Keratinocyte (primary cell): ENCODE measurements at regions not wholly inside any gene's neighbourhood (a gene's known extent, or its start where the extent isn't known, plus 50 kb on each side); places are given as distances from the start of the nearest gene placed in this dataset.

Experiments used
- DNase-seq: peaks from one replicate; pipeline ENCODE4 v3.0.0-alpha.2; 2011; ENCODE audit warnings: low read depth, missing footprints, low spot score
- FAIRE-seq: peaks from 2 replicates; lab custom pipeline; 2011; peaks lifted over from hg19 to GRCh38; lab: Jason Lieb, UNC
- H2AFZ ChIP-seq: 2 replicates; pipeline ENCODE4 v1.6.0; 2012; ENCODE audit warnings: low read length, control low read depth, inconsistent platforms; ENCODE audit not compliant: control insufficient read depth
- H3K27ac ChIP-seq: 2 replicates; pipeline ENCODE4 v1.5.1; 2011; ENCODE audit warnings: low read length; ENCODE audit not compliant: control insufficient read depth, insufficient read depth
- H3K27me3 ChIP-seq: 3 replicates; pipeline ENCODE4 v1.6.0; 2011; ENCODE audit warnings: low read length; ENCODE audit not compliant: control insufficient read depth, insufficient read depth; ENCODE audit errors: extremely low read depth
- H3K36me3 ChIP-seq, 2 experiments: 2 replicates in 1 of 2; 3 replicates in 1 of 2; pipeline ENCODE4 v1.5.1; 2011; ENCODE audit warnings: low read length in 2 of 2, mild to moderate bottlenecking in 1 of 2; ENCODE audit not compliant: control insufficient read depth in 2 of 2, insufficient read depth in 2 of 2; ENCODE audit errors: extremely low read depth in 1 of 2
- H3K4me1 ChIP-seq: 3 replicates; pipeline ENCODE4 v1.5.1; 2011; ENCODE audit warnings: low read length; ENCODE audit not compliant: control insufficient read depth, insufficient read depth; ENCODE audit errors: extremely low read depth
- H3K4me2 ChIP-seq: 3 replicates; pipeline ENCODE4 v1.6.0; 2011; ENCODE audit warnings: low read depth, low read length; ENCODE audit not compliant: control insufficient read depth, insufficient read depth; ENCODE audit errors: extremely low read depth
- H3K4me3 ChIP-seq, 3 experiments: fragments of 200-600 bp in 1 of 3; sonication (generic) in 1 of 3; 2 replicates in 2 of 3; 3 replicates in 1 of 3; pipeline ENCODE4 v1.5.1; 2011 to 2016; ENCODE audit warnings: low read length in 3 of 3, mild to moderate bottlenecking in 3 of 3, control low read depth in 2 of 3, inconsistent platforms in 1 of 3, low read depth in 1 of 3, mixed read lengths in 1 of 3, mixed run types in 1 of 3, moderate library complexity in 1 of 3; ENCODE audit not compliant: control insufficient read depth in 2 of 3, insufficient read depth in 2 of 3; ENCODE audit errors: extremely low read depth in 1 of 3
- H3K79me2 ChIP-seq: 2 replicates; pipeline ENCODE4 v1.6.0; 2012; ENCODE audit warnings: low read length; ENCODE audit not compliant: control insufficient read depth, insufficient read depth
- H3K9ac ChIP-seq: 3 replicates; pipeline ENCODE4 v1.6.0; 2011; ENCODE audit warnings: low read length; ENCODE audit not compliant: control insufficient read depth, insufficient read depth; ENCODE audit errors: extremely low read depth
- H3K9me1 ChIP-seq: 3 replicates; pipeline ENCODE4 v1.6.0; 2011; ENCODE audit warnings: low read length; ENCODE audit not compliant: control insufficient read depth, insufficient read depth; ENCODE audit errors: extremely low read depth
- H3K9me3 ChIP-seq: 2 replicates; pipeline ENCODE4 v1.5.1; 2012; ENCODE audit warnings: low read depth, low read length; ENCODE audit not compliant: control insufficient read depth
- H4K20me1 ChIP-seq: 3 replicates; pipeline ENCODE4 v1.6.0; 2011; ENCODE audit warnings: low read length; ENCODE audit not compliant: control insufficient read depth, insufficient read depth; ENCODE audit errors: extremely low read depth
- EZH2 ChIP-seq: IDR thresholded peaks from one replicate; pipeline ENCODE4 v1.6.1; 2012; ENCODE audit warnings: inconsistent platforms, mild to moderate bottlenecking, low read length, moderate library complexity
- dilution Hi-C: fragments of 300-500 bp; cut with MboI; formaldehyde crosslinking; loops from one replicate; pipeline ENCODE4 v1.7.0; 2020; ENCODE audit warnings: low sequenced_read_pairs; ENCODE audit not compliant: extremely low pct_ligation_motif_present
- TF ChIP-seq, protein P1 (sequence below), 3 experiments: IDR thresholded peaks in 1 of 3; conservative IDR thresholded peaks in 1 of 3; optimal IDR thresholded peaks in 1 of 3; 2 replicates in 2 of 3; 3 replicates in 1 of 3; pipeline versions ENCODE3 to v1.5.1; 2011; ENCODE audit warnings: low read length in 3 of 3, mild to moderate bottlenecking in 3 of 3, moderate library complexity in 2 of 3, control low read depth in 1 of 3, inconsistent platforms in 1 of 3; ENCODE audit not compliant: insufficient read depth in 2 of 3; ENCODE audit errors: extremely low read depth in 1 of 3

DNA sequence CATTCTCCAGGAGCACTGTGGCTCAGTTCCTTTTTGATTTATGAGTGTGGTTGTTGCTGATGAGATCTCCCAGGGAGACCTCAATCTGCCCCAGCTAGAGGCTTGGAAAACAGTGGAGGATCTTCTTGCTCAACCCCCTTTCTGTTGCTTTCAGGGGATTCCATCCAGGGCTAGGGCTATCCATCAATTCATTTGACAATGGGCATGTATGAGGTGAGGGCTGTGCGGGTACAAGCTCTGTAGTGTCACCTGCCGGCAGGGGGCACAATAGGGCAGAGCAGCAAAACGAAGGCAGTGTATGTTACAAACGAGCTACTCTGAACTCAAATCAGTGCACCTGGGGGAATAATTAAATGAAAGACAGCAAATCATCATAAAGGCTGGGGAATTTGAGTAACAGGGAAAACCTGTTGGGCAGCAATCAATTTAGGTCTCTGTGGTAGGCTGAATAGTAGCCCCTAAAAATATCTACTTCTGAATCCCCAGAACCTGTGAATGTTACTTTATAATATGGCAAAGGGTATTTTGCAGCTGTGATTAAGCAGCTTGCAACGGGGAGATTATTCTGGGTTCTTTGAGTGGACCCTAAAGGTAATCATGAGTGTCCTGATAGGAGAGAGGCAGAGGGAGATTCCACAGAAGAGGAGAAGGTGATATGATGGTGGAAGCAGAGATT is 170.3 kb upstream of the ZBED5 start:
- no peaks in the 10 kb centered on the region for H3K9me1 ChIP-seq
- H3K9ac ChIP-seq, result no peak overlapping the region
- H3K9me3 ChIP-seq, result no peaks in the 10 kb centered on the region
- DNase-seq, result peak; percentile 30
- H3K27me3 ChIP-seq, result no peaks in the 10 kb centered on the region
- H3K4me1 ChIP-seq, result peaks cover 11% of the 10 kb centered on the region
- no peak overlapping the region for H3K4me2 ChIP-seq
- no peak overlapping the region for H2AFZ ChIP-seq
- H4K20me1 ChIP-seq, result no peaks in the 10 kb centered on the region
- H3K4me3 ChIP-seq, result no peak overlapping the region
- no peak overlapping the region for H3K27ac ChIP-seq
- no peak for TF ChIP-seq EZH2
- TF ChIP-seq, protein P1, sequence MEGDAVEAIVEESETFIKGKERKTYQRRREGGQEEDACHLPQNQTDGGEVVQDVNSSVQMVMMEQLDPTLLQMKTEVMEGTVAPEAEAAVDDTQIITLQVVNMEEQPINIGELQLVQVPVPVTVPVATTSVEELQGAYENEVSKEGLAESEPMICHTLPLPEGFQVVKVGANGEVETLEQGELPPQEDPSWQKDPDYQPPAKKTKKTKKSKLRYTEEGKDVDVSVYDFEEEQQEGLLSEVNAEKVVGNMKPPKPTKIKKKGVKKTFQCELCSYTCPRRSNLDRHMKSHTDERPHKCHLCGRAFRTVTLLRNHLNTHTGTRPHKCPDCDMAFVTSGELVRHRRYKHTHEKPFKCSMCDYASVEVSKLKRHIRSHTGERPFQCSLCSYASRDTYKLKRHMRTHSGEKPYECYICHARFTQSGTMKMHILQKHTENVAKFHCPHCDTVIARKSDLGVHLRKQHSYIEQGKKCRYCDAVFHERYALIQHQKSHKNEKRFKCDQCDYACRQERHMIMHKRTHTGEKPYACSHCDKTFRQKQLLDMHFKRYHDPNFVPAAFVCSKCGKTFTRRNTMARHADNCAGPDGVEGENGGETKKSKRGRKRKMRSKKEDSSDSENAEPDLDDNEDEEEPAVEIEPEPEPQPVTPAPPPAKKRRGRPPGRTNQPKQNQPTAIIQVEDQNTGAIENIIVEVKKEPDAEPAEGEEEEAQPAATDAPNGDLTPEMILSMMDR (optimal IDR thresholded peaks at IDR 0.05 in 1 of 3, IDR thresholded peaks at IDR 0.05 in 1 of 3, conservative IDR thresholded peaks at IDR 0.05 in 1 of 3; ENCODE audit: extremely low read depth in 1 of 3, insufficient read depth in 2 of 3, low read length in 3 of 3), result peak; percentile 88 to 97 (median 91)
- peak; percentile 86 for FAIRE-seq
- no peaks in the 10 kb centered on the region for H3K79me2 ChIP-seq
- dilution Hi-C loops, result no loop called here
- H3K36me3 ChIP-seq, result no peaks in the 10 kb centered on the region

DNA sequence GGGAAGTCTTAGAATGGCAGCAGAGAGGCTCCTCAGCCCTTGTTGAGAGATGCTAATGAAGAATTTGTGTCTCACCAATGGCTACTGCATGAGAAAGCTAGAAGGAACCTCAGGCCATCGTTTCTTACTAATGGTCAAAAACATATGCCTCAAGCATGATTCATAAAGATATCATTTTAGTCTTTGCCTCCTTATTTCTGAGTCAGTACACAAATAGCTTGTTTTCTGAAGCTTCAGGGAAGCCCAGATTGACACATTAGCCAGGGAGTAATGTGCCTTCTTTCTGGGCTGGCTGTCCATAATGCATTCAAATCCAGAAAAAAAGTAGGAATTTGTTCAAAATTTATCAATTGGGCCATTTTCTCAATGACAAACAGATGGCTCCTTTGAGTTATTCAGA is 169.4 kb upstream of the ZBED5 start:
- peaks cover 11% of the 10 kb centered on the region for H3K4me1 ChIP-seq
- no peak overlapping the region for H3K4me2 ChIP-seq
- no peak overlapping the region for H2AFZ ChIP-seq
- H3K9me3 ChIP-seq, result no peaks in the 10 kb centered on the region
- dilution Hi-C loops, result no loop called here
- H3K9me1 ChIP-seq, result no peaks in the 10 kb centered on the region
- H3K9ac ChIP-seq, result no peak overlapping the region
- no peaks in the 10 kb centered on the region for H3K36me3 ChIP-seq
- FAIRE-seq, result peak; percentile 20
- no peak overlapping the region for H3K27ac ChIP-seq
- H3K4me3 ChIP-seq, result no peak overlapping the region
- no peaks in the 10 kb centered on the region for H3K79me2 ChIP-seq
- TF ChIP-seq, protein P1 (optimal IDR thresholded peaks at IDR 0.05 in 1 of 3, IDR thresholded peaks at IDR 0.05 in 1 of 3, conservative IDR thresholded peaks at IDR 0.05 in 1 of 3; ENCODE audit: extremely low read depth in 1 of 3, insufficient read depth in 2 of 3, low read length in 3 of 3), result no peak
- no peak for TF ChIP-seq EZH2
- DNase-seq, result peak; percentile 32
- no peaks in the 10 kb centered on the region for H3K27me3 ChIP-seq
- H4K20me1 ChIP-seq, result no peaks in the 10 kb centered on the region
